Neural crest cell (in vitro differentiated cells): ENCODE measurements at regions not wholly inside any gene's neighbourhood (a gene's known extent, or its start where the extent isn't known, plus 50 kb on each side); places are given as distances from the start of the nearest gene placed in this dataset.
"Not testable (repeated sequence)": the region's sequence is repeated elsewhere in the genome, so short reads cannot be mapped to it uniquely, and the experiment has no call there.

Experiments used
- DNase-seq: peaks from one replicate; pipeline ENCODE4 v3.0.0; 2021; ENCODE audit warnings: low read depth, mixed read lengths, low spot score
- H3K27ac Mint-ChIP-seq: one replicate; pipeline ENCODE4 v1.8.0; 2021; ENCODE audit warnings: mild to moderate bottlenecking, mixed read lengths; ENCODE audit not compliant: unreplicated experiment
- H3K27me3 Mint-ChIP-seq: 2 replicates; pipeline ENCODE4 v1.8.0; 2021; ENCODE audit warnings: low read depth, mild to moderate bottlenecking, mixed read lengths
- H3K36me3 Mint-ChIP-seq: 2 replicates; pipeline ENCODE4 v1.8.0; 2021; ENCODE audit warnings: low read depth, mild to moderate bottlenecking, mixed read lengths
- H3K4me1 Mint-ChIP-seq: 2 replicates; pipeline ENCODE4 v1.8.0; 2021; ENCODE audit warnings: mixed read lengths
- H3K4me3 Mint-ChIP-seq: one replicate; pipeline ENCODE4 v1.8.0; 2021; ENCODE audit warnings: mild to moderate bottlenecking, mixed read lengths
- H3K9me3 Mint-ChIP-seq: 2 replicates; pipeline ENCODE4 v1.8.0; 2021; ENCODE audit warnings: mixed read lengths
- TF ChIP-seq, protein P1 (sequence below): fragments of 200-600 bp; sonication (generic); conservative IDR thresholded peaks from 2 replicates; pipeline ENCODE4 v1.5.0; 2021; ENCODE audit warnings: antibody characterized with exemption, mild to moderate bottlenecking

DNA sequence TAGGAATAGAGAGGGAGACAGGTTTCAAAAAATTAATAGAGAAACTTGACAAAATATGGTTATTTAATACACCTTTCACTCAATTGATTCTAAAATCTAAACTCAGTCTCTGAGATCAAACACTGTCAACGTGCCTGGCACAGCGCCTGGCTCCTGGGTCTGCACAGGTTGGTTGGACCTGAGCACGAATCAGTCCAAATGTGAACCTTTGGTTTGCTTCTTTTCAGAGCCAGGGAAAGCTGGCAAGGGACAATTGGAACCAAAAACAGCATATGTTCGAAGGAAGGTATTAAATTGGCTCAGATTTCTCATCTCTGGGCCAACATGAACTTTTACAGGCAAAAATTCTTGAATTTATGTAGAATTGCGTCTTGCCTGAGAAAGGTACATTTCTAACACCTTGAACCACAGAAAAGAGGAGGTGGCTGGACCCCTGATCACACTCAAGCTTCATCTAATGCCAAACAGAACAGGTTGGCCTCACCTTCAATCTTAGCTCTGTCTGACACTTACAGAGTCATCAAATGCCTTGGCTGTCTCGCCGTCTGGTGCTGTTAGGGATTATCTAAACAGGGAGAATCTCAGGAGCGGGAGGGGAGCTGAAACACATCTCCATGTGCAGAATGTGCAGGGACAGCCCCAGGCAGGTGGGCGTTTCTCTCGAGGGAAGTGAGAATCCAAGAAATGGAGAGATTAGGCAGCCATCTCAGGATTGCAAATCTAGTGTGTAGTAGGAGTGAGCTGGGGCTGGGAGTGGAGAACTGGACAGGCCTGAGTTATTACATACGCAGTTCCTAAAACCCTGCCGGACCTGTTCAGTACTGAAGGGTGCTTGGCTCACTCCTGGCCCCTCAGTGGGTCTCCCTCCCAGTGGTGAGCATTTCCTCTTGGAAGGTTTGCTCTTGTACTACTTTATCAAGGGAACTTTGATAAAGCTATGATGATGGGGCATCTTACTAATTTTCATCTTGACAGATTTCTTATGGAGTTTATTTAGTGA is 442.2 kb upstream of the B3GAT1 start:
- Mint-ChIP-seq H3K36me3 (no peaks in the 10 kb centered on the region), H3K4me3 (no peak overlapping the region), H3K4me1 (no peaks in the 10 kb centered on the region), H3K27ac (no peak overlapping the region), H3K9me3 (no peaks in the 10 kb centered on the region), H3K27me3 (peaks cover 7% of the 10 kb centered on the region)
- TF ChIP-seq, protein P1, sequence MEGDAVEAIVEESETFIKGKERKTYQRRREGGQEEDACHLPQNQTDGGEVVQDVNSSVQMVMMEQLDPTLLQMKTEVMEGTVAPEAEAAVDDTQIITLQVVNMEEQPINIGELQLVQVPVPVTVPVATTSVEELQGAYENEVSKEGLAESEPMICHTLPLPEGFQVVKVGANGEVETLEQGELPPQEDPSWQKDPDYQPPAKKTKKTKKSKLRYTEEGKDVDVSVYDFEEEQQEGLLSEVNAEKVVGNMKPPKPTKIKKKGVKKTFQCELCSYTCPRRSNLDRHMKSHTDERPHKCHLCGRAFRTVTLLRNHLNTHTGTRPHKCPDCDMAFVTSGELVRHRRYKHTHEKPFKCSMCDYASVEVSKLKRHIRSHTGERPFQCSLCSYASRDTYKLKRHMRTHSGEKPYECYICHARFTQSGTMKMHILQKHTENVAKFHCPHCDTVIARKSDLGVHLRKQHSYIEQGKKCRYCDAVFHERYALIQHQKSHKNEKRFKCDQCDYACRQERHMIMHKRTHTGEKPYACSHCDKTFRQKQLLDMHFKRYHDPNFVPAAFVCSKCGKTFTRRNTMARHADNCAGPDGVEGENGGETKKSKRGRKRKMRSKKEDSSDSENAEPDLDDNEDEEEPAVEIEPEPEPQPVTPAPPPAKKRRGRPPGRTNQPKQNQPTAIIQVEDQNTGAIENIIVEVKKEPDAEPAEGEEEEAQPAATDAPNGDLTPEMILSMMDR: no peak
- no peak for DNase-seq

DNA sequence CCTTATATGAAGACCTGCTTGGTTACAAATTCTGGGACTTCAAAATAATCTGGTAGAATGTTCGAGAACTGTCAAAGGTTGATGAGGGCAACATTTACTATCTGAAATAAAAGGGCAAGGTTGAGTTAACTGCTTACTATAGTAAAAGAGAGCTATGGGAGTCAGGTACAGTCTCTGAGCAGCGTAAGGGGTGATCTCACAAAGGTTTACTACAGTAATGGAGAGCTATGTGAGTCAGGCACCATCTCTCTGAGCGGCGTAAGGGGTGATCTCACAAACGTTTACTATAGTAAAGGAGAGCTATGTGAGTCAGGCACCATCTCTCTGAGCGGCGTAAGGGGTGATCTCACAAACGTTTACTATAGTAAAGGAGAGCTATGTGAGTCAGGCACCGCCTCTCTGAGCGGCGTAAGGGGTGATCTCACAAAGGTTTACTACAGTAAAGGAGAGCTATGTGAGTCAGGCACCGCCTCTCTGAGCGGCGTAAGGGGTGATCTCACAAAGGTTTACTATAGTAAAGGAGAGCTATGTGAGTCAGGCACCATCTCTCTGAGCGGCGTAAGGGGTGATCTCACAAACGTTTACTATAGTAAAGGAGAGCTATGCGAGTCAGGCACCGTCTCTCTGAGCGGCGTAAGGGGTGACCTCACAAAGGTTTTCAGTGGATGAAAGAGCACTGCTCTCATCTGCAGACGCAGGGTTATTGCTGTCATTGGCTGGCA is 439.6 kb upstream of the B3GAT1 start:
- not testable (repeated sequence) for H3K27me3 Mint-ChIP-seq, DNase-seq, H3K27ac Mint-ChIP-seq, H3K9me3 Mint-ChIP-seq, H3K4me1 Mint-ChIP-seq, H3K4me3 Mint-ChIP-seq, H3K36me3 Mint-ChIP-seq

DNA sequence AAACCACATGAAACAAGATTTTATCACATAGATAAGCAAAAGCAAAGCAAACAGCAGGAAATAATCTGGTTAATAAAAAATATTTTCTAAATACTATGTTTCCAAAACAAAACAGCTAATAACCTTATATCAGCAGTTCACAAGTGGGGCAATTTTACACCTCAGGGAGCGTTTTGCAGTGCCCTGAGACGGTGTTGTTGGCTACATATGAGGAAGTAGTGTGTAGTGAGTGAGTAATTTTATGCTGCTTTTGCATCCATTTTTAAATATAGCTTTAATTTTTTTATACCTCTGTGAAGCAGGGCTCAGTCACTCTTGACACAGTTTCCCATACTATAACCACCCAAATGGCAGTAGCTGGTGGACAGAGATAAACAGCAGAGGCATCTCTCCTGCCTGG is 438.5 kb upstream of the B3GAT1 start:
- no peaks in the 10 kb centered on the region for H3K4me1 Mint-ChIP-seq
- DNase-seq: no peak
- no peaks in the 10 kb centered on the region for H3K9me3 Mint-ChIP-seq
- TF ChIP-seq, protein P1: no peak
- H3K27me3 Mint-ChIP-seq: peaks cover 2% of the 10 kb centered on the region
- H3K27ac Mint-ChIP-seq: no peak overlapping the region
- no peak overlapping the region for H3K4me3 Mint-ChIP-seq
- no peaks in the 10 kb centered on the region for H3K36me3 Mint-ChIP-seq

DNA sequence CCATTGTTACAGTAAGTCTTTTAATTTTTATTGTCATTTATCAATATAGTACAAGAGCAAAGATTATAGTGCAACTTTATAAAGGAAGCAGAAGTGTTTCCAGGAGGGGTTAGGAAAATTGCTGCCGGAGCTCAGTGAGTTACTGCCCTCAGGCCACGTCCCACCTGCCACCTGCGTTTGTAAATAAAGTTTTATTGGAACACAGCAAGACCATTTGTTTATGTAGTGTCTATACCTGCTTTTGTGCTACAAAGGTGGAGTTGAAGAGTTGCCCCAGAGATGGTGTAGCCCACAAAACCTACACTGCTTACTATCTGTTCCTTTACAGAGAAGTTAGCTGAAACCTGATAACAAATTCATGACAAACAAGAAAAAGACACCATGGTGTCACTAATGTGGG is 437.8 kb upstream of the B3GAT1 start:
- no peak overlapping the region for H3K27ac Mint-ChIP-seq
- no peak overlapping the region for H3K4me3 Mint-ChIP-seq
- no peaks in the 10 kb centered on the region for H3K9me3 Mint-ChIP-seq
- H3K36me3 Mint-ChIP-seq: no peaks in the 10 kb centered on the region
- no peak for DNase-seq
- TF ChIP-seq, protein P1: no peak
- H3K27me3 Mint-ChIP-seq: peaks cover 2% of the 10 kb centered on the region
- no peaks in the 10 kb centered on the region for H3K4me1 Mint-ChIP-seq

DNA sequence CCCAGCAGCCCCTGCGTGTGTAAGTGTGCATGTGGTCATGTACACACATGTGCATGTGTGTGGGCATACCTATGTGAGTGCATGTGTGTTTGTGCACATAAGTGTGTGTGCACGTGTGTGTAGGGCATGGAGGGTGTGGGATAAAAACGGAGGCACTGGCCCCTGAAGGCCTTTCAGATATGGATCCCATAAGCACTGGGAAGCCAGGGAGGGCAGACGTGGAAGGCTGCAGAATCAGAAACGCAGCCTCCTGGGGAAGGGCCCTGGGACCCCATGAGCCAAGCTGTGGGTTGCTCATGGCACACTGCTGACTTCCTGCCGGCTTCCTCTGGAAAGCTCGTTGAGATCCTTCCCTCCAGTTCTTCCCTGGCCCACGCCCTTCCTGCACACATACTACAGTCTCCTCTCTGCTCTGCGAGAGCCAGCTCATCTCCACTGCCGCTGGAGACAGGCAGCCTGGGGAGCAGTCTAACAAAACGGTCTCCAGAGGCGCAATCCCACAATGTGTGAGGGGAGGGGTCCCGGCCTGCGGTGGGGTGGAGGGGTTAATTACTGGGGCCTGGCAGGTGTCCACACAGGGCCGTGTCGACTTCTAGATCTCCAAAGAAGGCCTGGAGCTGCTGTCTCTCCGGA is 435.2 kb upstream of the B3GAT1 start:
- peaks cover under 1% of the 10 kb centered on the region for H3K27me3 Mint-ChIP-seq
- TF ChIP-seq, protein P1: no peak
- no peak overlapping the region for H3K4me3 Mint-ChIP-seq
- H3K27ac Mint-ChIP-seq: peak overlapping the region; percentile 78
- no peak for DNase-seq
- H3K9me3 Mint-ChIP-seq: no peaks in the 10 kb centered on the region
- H3K4me1 Mint-ChIP-seq: no peaks in the 10 kb centered on the region
- H3K36me3 Mint-ChIP-seq: no peaks in the 10 kb centered on the region
